Urinary bladder (tissue), 3 donors: ENCODE measurements at regions not wholly inside any gene's neighbourhood (a gene's known extent, or its start where the extent isn't known, plus 50 kb on each side); places are given as distances from the start of the nearest gene placed in this dataset.

Experiments
- DNase-seq: peaks from one replicate; pipeline ENCODE4 v3.0.0-alpha.2; 2015; ENCODE audit errors: extremely low spot score
- H3K27ac ChIP-seq: one replicate; pipeline ENCODE4 v1.5.1; 2013; ENCODE audit warnings: low read depth, mild to moderate bottlenecking, moderate library complexity
- H3K36me3 ChIP-seq: one replicate; pipeline ENCODE4 v1.6.1; 2013; ENCODE audit warnings: mild to moderate bottlenecking, moderate library complexity; ENCODE audit not compliant: insufficient read depth
- H3K4me1 ChIP-seq: one replicate; pipeline ENCODE4 v1.6.1; 2013; ENCODE audit warnings: mild to moderate bottlenecking, moderate library complexity; ENCODE audit not compliant: insufficient read depth
- H3K4me3 ChIP-seq: one replicate; pipeline ENCODE4 v1.5.1; 2013; ENCODE audit warnings: low read depth, low read length
- WGBS: extraction: QIAGEN DNeasy Blood & Tissue Kit; methylation state at CpG from one replicate; pipeline ENCODE4 v1.1.7; 2013; 5-methylcytosine and 5-hydroxymethylcytosine counted together
- donor health status: healthy with polysubstance abuse.
- donor health status: healthy.

- no peak for DNase-seq
- no peaks in the 10 kb centered on the region for H3K36me3 ChIP-seq
- no peaks in the 10 kb centered on the region for H3K4me1 ChIP-seq
- no peak overlapping the region for H3K27ac ChIP-seq
- WGBS, result 68% methylated on average over 10 of the region's 10 CpGs
- H3K4me3 ChIP-seq, result no peak overlapping the region
Observed at GRCh38 chr11:131300439-131300717, 70.0 kb upstream of the NTM start.

GRCh38 chr11:131301306-131301705, 69.1 kb upstream of the NTM start:
- WGBS, result 59% methylated on average over 5 of the region's 5 CpGs
- no peak overlapping the region for H3K27ac ChIP-seq
- H3K36me3 ChIP-seq, result no peaks in the 10 kb centered on the region
- H3K4me1 ChIP-seq, result no peaks in the 10 kb centered on the region
- no peak overlapping the region for H3K4me3 ChIP-seq
- DNase-seq, result no peak

GRCh38 chr11:131302836-131303235, 67.6 kb upstream of the NTM start:
- no peak for DNase-seq
- Histone ChIP-seq H3K4me3 (no peak overlapping the region), H3K4me1 (no peaks in the 10 kb centered on the region), H3K36me3 (peaks cover 1% of the 10 kb centered on the region), H3K27ac (no peak overlapping the region)
- 14% methylated on average over 1 of the region's 1 CpG for WGBS

- DNase-seq, result no peak
- Histone ChIP-seq H3K4me3 (no peak overlapping the region), H3K27ac (no peak overlapping the region), H3K36me3 (peaks cover 1% of the 10 kb centered on the region), H3K4me1 (no peaks in the 10 kb centered on the region)
- 73% methylated on average over 5 of the region's 5 CpGs for WGBS
Observed at GRCh38 chr11:131303611-131304119, 66.8 kb upstream of the NTM start.

- no peak overlapping the region for H3K4me3 ChIP-seq
- H3K27ac ChIP-seq, result no peak overlapping the region
- WGBS, result 76% methylated on average over 3 of the region's 3 CpGs
- no peaks in the 10 kb centered on the region for H3K4me1 ChIP-seq
- peaks cover 1% of the 10 kb centered on the region for H3K36me3 ChIP-seq
- no peak for DNase-seq
Observed at GRCh38 chr11:131305005-131305404, 65.4 kb upstream of the NTM start.

GRCh38 chr11:131307506-131307905, 62.9 kb upstream of the NTM start:
- 84% methylated on average over 6 of the region's 6 CpGs for WGBS
- Histone ChIP-seq H3K4me1 (peaks cover under 1% of the 10 kb centered on the region), H3K36me3 (peaks cover 1% of the 10 kb centered on the region), H3K27ac (no peak overlapping the region), H3K4me3 (no peak overlapping the region)
- DNase-seq, result no peak

GRCh38 chr11:131309776-131310175, 60.6 kb upstream of the NTM start:
- no peak overlapping the region for H3K27ac ChIP-seq
- H3K36me3 ChIP-seq, result peaks cover 1% of the 10 kb centered on the region
- WGBS, result 63% methylated on average over 5 of the region's 5 CpGs
- H3K4me3 ChIP-seq, result no peak overlapping the region
- no peak for DNase-seq
- peaks cover 2% of the 10 kb centered on the region for H3K4me1 ChIP-seq

GRCh38 chr11:131311776-131312514, 58.5 kb upstream of the NTM start:
- Histone ChIP-seq H3K4me3 (no peak overlapping the region), H3K36me3 (peaks cover 1% of the 10 kb centered on the region), H3K27ac (no peak overlapping the region), H3K4me1 (peaks cover 2% of the 10 kb centered on the region)
- DNase-seq, result peak; percentile 26
- WGBS, result 74% methylated on average over 10 of the region's 10 CpGs
